ENCODE measurements at regions not wholly inside any gene's neighbourhood (a gene's known extent, or its start where the extent isn't known, plus 50 kb on each side); places are given as distances from the start of the nearest gene placed in this dataset.

DNA sequence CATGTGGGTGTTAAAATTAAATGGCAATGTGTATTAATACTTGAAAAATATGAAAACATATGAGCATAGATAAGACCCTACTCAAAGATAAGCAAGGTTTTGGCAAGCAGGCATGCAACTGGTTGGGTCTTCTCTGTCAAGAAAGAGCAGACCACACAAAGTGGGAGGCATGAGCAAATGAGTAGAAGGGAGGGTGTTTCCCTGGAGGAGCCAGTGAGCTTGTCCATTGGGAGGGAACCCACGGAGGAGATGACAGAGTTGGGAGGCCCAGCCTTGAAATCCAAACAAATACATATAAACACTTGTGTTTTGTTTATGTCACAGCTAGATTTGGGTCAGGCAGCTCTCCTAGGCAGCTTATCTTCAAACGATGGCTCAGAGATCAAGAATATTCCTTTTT is 134.5 kb upstream of the CXCL12 start:
- no peak overlapping the region for H3K27ac ChIP-seq (replicated peaks; ENCODE audit: low read length)
- H3K4ac ChIP-seq (ENCODE audit: low read length) = no peak overlapping the region
- H3K4me1 ChIP-seq (ENCODE audit: control insufficient read depth in 2 of 2, insufficient read depth in 1 of 2, low read depth in 1 of 2, low read length in 2 of 2) = peaks cover 0 to 3% of the 10 kb centered on the region in 2 donors
- no peaks in the 10 kb centered on the region for H3K27me3 ChIP-seq (ENCODE audit: control insufficient read depth in 3 of 3, insufficient read depth in 3 of 3, low read depth in 1 of 3, low read length in 3 of 3)
- no peaks in the 10 kb centered on the region for H3K36me3 ChIP-seq (replicated peaks in 1 of 2; ENCODE audit: control insufficient read depth in 2 of 2, insufficient read depth in 2 of 2, low read length in 2 of 2)
- H2AK5ac ChIP-seq (ENCODE audit: low read depth, low read length) = no peak overlapping the region
- no peak overlapping the region for H3K9ac ChIP-seq (ENCODE audit: low read depth, low read length, poor library complexity)
- no peak overlapping the region for H2BK120ac ChIP-seq (ENCODE audit: low read depth, low read length)
- H2AFZ ChIP-seq (ENCODE audit: low read length) = no peak overlapping the region
- H3K18ac ChIP-seq (ENCODE audit: low read length) = no peak overlapping the region
- no peak overlapping the region for H3K4me3 ChIP-seq (ENCODE audit: low read length in 2 of 2)
- H4K91ac ChIP-seq (ENCODE audit: low read depth, low read length, poor library complexity) = no peak overlapping the region
- no peak overlapping the region for H2BK12ac ChIP-seq (ENCODE audit: low read length)
- no peak overlapping the region for H3K4me2 ChIP-seq (ENCODE audit: insufficient read depth, low read length, poor library complexity, severe bottlenecking)
- no peak for DNase-seq (ENCODE audit: low spot score)
- no peak overlapping the region for H3K14ac ChIP-seq (ENCODE audit: low read length)
- no peak overlapping the region for H2BK5ac ChIP-seq (ENCODE audit: low read length)
- H2BK15ac ChIP-seq (ENCODE audit: low read length) = no peak overlapping the region
- H3K79me1 ChIP-seq (ENCODE audit: low read depth, low read length) = no peaks in the 10 kb centered on the region
- no CpG with 5 or more reads among the region's 2 CpGs for WGBS, 2 donors (ENCODE audit: extremely low coverage in 2 of 2, insufficient read length in 2 of 2, insufficient replicate concordance in 1 of 2)
- no peak overlapping the region for H3K23ac ChIP-seq (ENCODE audit: low read depth, low read length, poor library complexity)
- no peak overlapping the region for H4K8ac ChIP-seq (ENCODE audit: low read depth, low read length)
- H3K9me3 ChIP-seq (replicated peaks in 1 of 2; ENCODE audit: control insufficient read depth in 2 of 2, insufficient read depth in 1 of 2, low read depth in 1 of 2, low read length in 2 of 2) = no peaks in the 10 kb centered on the region

DNA sequence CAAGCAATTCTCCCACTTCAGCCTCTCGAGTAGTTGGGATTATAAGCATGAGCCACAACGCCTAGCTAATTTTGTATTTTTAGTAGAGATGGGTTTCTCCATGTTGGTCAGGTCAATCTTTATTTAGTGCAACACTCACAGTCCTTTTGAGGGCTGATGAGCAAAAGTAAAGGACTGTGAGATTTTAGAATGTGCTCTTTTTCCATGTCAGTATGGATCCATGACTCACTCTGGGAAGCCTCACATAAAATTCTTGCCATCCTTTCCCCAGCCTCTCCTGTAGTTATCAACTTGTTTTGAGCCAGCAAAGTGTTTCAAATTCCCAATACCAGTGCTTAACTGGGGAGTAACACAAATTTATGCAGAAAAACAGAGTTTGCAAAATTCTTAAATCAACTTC is 135.8 kb upstream of the CXCL12 start:
- no CpG with 5 or more reads among the region's 2 CpGs for WGBS, 2 donors (ENCODE audit: extremely low coverage in 2 of 2, insufficient read length in 2 of 2, insufficient replicate concordance in 1 of 2)
- no peak overlapping the region for H3K23ac ChIP-seq (ENCODE audit: low read depth, low read length, poor library complexity)
- H3K27ac ChIP-seq (replicated peaks; ENCODE audit: low read length) = no peak overlapping the region

GRCh38 chr10:44539178-44539577 is 154.3 kb upstream of the CXCL12 start:
- no peak overlapping the region for H3K9ac ChIP-seq (ENCODE audit: low read depth, low read length, poor library complexity)
- H3K27ac ChIP-seq (replicated peaks; ENCODE audit: low read length) = no peak overlapping the region
- no peak overlapping the region for H2BK15ac ChIP-seq (ENCODE audit: low read length)
- H3K4ac ChIP-seq (ENCODE audit: low read length) = no peak overlapping the region
- no peaks in the 10 kb centered on the region for H3K36me3 ChIP-seq (replicated peaks in 1 of 2; ENCODE audit: control insufficient read depth in 2 of 2, insufficient read depth in 2 of 2, low read length in 2 of 2)
- no peak overlapping the region for H3K14ac ChIP-seq (ENCODE audit: low read length)
- WGBS, 2 donors (ENCODE audit: extremely low coverage in 2 of 2, insufficient read length in 2 of 2, insufficient replicate concordance in 1 of 2) = no CpG with 5 or more reads among the region's 3 CpGs
- no peak overlapping the region for H2AK5ac ChIP-seq (ENCODE audit: low read depth, low read length)
- H2AFZ ChIP-seq (ENCODE audit: low read length) = no peak overlapping the region
- H2BK120ac ChIP-seq (ENCODE audit: low read depth, low read length) = no peak overlapping the region
- H2BK5ac ChIP-seq (ENCODE audit: low read length) = no peak overlapping the region
- no peak overlapping the region for H3K4me3 ChIP-seq (ENCODE audit: low read length in 2 of 2)
- no peaks in the 10 kb centered on the region for H3K4me1 ChIP-seq (ENCODE audit: control insufficient read depth in 2 of 2, insufficient read depth in 1 of 2, low read depth in 1 of 2, low read length in 2 of 2)
- no peaks in the 10 kb centered on the region for H3K9me3 ChIP-seq (replicated peaks in 1 of 2; ENCODE audit: control insufficient read depth in 2 of 2, insufficient read depth in 1 of 2, low read depth in 1 of 2, low read length in 2 of 2)
- H3K79me1 ChIP-seq (ENCODE audit: low read depth, low read length) = no peaks in the 10 kb centered on the region
- H3K18ac ChIP-seq (ENCODE audit: low read length) = no peak overlapping the region
- no peak overlapping the region for H3K23ac ChIP-seq (ENCODE audit: low read depth, low read length, poor library complexity)
- no peak overlapping the region for H4K91ac ChIP-seq (ENCODE audit: low read depth, low read length, poor library complexity)
- no peaks in the 10 kb centered on the region for H3K27me3 ChIP-seq (ENCODE audit: control insufficient read depth in 3 of 3, insufficient read depth in 3 of 3, low read depth in 1 of 3, low read length in 3 of 3)
- DNase-seq (ENCODE audit: low spot score) = no peak
- H2BK12ac ChIP-seq (ENCODE audit: low read length) = no peak overlapping the region
- no peak overlapping the region for H4K8ac ChIP-seq (ENCODE audit: low read depth, low read length)
- H3K4me2 ChIP-seq (ENCODE audit: insufficient read depth, low read length, poor library complexity, severe bottlenecking) = no peak overlapping the region

More for the DNA sequence above, 135.8 kb upstream of the CXCL12 start:
- no peak overlapping the region for H2AFZ ChIP-seq (ENCODE audit: low read length)
- no peaks in the 10 kb centered on the region for H3K27me3 ChIP-seq (ENCODE audit: control insufficient read depth in 3 of 3, insufficient read depth in 3 of 3, low read depth in 1 of 3, low read length in 3 of 3)
- no peak for DNase-seq (ENCODE audit: low spot score)
- no peak overlapping the region for H3K9ac ChIP-seq (ENCODE audit: low read depth, low read length, poor library complexity)
- H4K91ac ChIP-seq (ENCODE audit: low read depth, low read length, poor library complexity) = no peak overlapping the region
- no peak overlapping the region for H3K4me3 ChIP-seq (ENCODE audit: low read length in 2 of 2)
- no peak overlapping the region for H3K4me2 ChIP-seq (ENCODE audit: insufficient read depth, low read length, poor library complexity, severe bottlenecking)
- H2BK5ac ChIP-seq (ENCODE audit: low read length) = no peak overlapping the region
- H2BK15ac ChIP-seq (ENCODE audit: low read length) = no peak overlapping the region
- H3K79me1 ChIP-seq (ENCODE audit: low read depth, low read length) = no peaks in the 10 kb centered on the region
- H3K36me3 ChIP-seq (replicated peaks in 1 of 2; ENCODE audit: control insufficient read depth in 2 of 2, insufficient read depth in 2 of 2, low read length in 2 of 2) = no peaks in the 10 kb centered on the region
- no peak overlapping the region for H2BK120ac ChIP-seq (ENCODE audit: low read depth, low read length)
- H3K18ac ChIP-seq (ENCODE audit: low read length) = no peak overlapping the region
- H2BK12ac ChIP-seq (ENCODE audit: low read length) = no peak overlapping the region
- H2AK5ac ChIP-seq (ENCODE audit: low read depth, low read length) = no peak overlapping the region
- no peak overlapping the region for H3K4ac ChIP-seq (ENCODE audit: low read length)
- peaks cover 0 to 3% of the 10 kb centered on the region in 2 donors for H3K4me1 ChIP-seq (ENCODE audit: control insufficient read depth in 2 of 2, insufficient read depth in 1 of 2, low read depth in 1 of 2, low read length in 2 of 2)
- no peak overlapping the region for H4K8ac ChIP-seq (ENCODE audit: low read depth, low read length)
- H3K9me3 ChIP-seq (replicated peaks in 1 of 2; ENCODE audit: control insufficient read depth in 2 of 2, insufficient read depth in 1 of 2, low read depth in 1 of 2, low read length in 2 of 2) = no peaks in the 10 kb centered on the region
- no peak overlapping the region for H3K14ac ChIP-seq (ENCODE audit: low read length)

DNA sequence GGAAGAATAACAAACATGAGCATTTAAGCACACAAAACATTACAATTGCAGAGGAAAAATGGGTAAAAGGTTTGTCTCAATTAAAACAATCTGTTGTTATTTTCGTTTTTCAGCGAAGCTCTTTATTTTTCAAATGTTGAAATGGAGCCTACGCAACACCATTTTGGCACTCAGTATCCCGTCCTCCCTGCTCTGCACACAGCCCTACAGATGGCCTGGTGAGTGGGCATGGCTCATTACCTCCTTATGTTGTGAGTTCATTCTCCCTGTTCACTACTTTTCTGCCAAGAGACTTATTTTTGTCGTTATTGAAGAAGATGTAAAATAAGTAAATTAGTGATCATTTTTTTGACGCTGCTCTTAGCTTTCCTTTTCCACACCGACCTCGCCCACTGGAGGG is 167.8 kb upstream of the CXCL12 start:
- no peak for DNase-seq (ENCODE audit: low spot score)
- no peaks in the 10 kb centered on the region for H3K4me1 ChIP-seq (ENCODE audit: control insufficient read depth in 2 of 2, insufficient read depth in 1 of 2, low read depth in 1 of 2, low read length in 2 of 2)
- H2AK5ac ChIP-seq (ENCODE audit: low read depth, low read length) = no peak overlapping the region
- no peak overlapping the region for H3K23ac ChIP-seq (ENCODE audit: low read depth, low read length, poor library complexity)
- H2BK120ac ChIP-seq (ENCODE audit: low read depth, low read length) = no peak overlapping the region
- H3K79me1 ChIP-seq (ENCODE audit: low read depth, low read length) = no peaks in the 10 kb centered on the region
- H3K18ac ChIP-seq (ENCODE audit: low read length) = no peak overlapping the region
- no peak overlapping the region for H2BK15ac ChIP-seq (ENCODE audit: low read length)
- H4K91ac ChIP-seq (ENCODE audit: low read depth, low read length, poor library complexity) = no peak overlapping the region
- H3K4ac ChIP-seq (ENCODE audit: low read length) = no peak overlapping the region
- no peak overlapping the region for H3K4me2 ChIP-seq (ENCODE audit: insufficient read depth, low read length, poor library complexity, severe bottlenecking)
- no peak overlapping the region for H3K14ac ChIP-seq (ENCODE audit: low read length)
- H2AFZ ChIP-seq (ENCODE audit: low read length) = no peak overlapping the region
- H3K9me3 ChIP-seq (replicated peaks in 1 of 2; ENCODE audit: control insufficient read depth in 2 of 2, insufficient read depth in 1 of 2, low read depth in 1 of 2, low read length in 2 of 2) = peaks cover 0 to 5% of the 10 kb centered on the region in 2 donors
- no peak overlapping the region for H3K9ac ChIP-seq (ENCODE audit: low read depth, low read length, poor library complexity)
- H3K27ac ChIP-seq (replicated peaks; ENCODE audit: low read length) = no peak overlapping the region
- H4K8ac ChIP-seq (ENCODE audit: low read depth, low read length) = no peak overlapping the region
- no peak overlapping the region for H3K4me3 ChIP-seq (ENCODE audit: low read length in 2 of 2)
- no peak overlapping the region for H2BK12ac ChIP-seq (ENCODE audit: low read length)
- no peaks in the 10 kb centered on the region for H3K27me3 ChIP-seq (ENCODE audit: control insufficient read depth in 3 of 3, insufficient read depth in 3 of 3, low read depth in 1 of 3, low read length in 3 of 3)
- H3K36me3 ChIP-seq (replicated peaks in 1 of 2; ENCODE audit: control insufficient read depth in 2 of 2, insufficient read depth in 2 of 2, low read length in 2 of 2) = no peaks in the 10 kb centered on the region
- H2BK5ac ChIP-seq (ENCODE audit: low read length) = no peak overlapping the region
- WGBS, 2 donors (ENCODE audit: extremely low coverage in 2 of 2, insufficient read length in 2 of 2, insufficient replicate concordance in 1 of 2) = no CpG with 5 or more reads among the region's 8 CpGs

Measured in neuronal stem cell (in vitro differentiated cells).